ENCODE measurements at regions not wholly inside any gene's neighbourhood (a gene's known extent, or its start where the extent isn't known, plus 50 kb on each side); places are given as distances from the start of the nearest gene placed in this dataset.

DNA sequence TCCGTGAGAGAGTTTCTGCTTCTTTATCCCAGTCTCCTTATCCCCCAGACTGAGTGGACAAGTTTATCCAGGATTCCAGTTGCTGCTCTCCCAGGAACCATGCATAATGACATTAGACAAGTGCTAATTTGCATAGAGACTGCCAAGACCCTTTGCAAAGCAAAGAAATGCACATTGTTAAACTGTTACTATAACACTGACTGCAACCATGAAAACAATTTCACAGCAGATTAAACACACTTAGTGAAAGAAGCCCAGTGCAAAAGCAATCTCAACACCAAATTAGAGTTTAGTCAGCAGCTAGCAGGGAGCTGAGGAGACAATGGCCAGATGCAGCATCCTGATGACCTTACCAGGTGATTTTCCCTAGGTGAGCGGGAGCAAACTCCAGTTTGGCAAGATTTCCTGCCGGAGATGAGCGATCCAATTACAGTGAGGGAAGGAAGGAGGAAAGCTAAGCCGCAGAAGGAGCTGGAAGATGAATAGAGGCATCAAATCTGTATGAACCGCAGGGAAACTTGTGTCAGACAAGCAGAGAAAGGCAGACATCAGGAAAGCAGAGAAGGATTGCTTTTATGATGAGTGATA is 273.8 kb upstream of the B3GAT1 start (continued):
- TF ChIP-seq KAT7 (CRISPR knock-in tag; IDR thresholded peaks at IDR 0.05; ENCODE audit: borderline replicate concordance): no peak
- no peak for TF ChIP-seq NFYB (CRISPR knock-in tag; conservative IDR thresholded peaks at IDR 0.05; ENCODE audit: low read depth)
- TF ChIP-seq, protein P1, sequence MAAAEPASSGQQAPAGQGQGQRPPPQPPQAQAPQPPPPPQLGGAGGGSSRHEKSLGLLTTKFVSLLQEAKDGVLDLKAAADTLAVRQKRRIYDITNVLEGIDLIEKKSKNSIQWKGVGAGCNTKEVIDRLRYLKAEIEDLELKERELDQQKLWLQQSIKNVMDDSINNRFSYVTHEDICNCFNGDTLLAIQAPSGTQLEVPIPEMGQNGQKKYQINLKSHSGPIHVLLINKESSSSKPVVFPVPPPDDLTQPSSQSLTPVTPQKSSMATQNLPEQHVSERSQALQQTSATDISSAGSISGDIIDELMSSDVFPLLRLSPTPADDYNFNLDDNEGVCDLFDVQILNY (CRISPR knock-in tag; IDR thresholded peaks at IDR 0.05): no peak
- no peak for TF ChIP-seq ZNF423 (CRISPR knock-in tag; IDR thresholded peaks at IDR 0.05)
- TF ChIP-seq, protein P2, sequence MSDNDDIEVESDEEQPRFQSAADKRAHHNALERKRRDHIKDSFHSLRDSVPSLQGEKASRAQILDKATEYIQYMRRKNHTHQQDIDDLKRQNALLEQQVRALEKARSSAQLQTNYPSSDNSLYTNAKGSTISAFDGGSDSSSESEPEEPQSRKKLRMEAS (CRISPR knock-in tag; IDR thresholded peaks at IDR 0.05): no peak
- TF ChIP-seq OVOL2 (CRISPR knock-in tag; IDR thresholded peaks at IDR 0.05; ENCODE audit: borderline replicate concordance): no peak
- TF ChIP-seq, protein P3, sequence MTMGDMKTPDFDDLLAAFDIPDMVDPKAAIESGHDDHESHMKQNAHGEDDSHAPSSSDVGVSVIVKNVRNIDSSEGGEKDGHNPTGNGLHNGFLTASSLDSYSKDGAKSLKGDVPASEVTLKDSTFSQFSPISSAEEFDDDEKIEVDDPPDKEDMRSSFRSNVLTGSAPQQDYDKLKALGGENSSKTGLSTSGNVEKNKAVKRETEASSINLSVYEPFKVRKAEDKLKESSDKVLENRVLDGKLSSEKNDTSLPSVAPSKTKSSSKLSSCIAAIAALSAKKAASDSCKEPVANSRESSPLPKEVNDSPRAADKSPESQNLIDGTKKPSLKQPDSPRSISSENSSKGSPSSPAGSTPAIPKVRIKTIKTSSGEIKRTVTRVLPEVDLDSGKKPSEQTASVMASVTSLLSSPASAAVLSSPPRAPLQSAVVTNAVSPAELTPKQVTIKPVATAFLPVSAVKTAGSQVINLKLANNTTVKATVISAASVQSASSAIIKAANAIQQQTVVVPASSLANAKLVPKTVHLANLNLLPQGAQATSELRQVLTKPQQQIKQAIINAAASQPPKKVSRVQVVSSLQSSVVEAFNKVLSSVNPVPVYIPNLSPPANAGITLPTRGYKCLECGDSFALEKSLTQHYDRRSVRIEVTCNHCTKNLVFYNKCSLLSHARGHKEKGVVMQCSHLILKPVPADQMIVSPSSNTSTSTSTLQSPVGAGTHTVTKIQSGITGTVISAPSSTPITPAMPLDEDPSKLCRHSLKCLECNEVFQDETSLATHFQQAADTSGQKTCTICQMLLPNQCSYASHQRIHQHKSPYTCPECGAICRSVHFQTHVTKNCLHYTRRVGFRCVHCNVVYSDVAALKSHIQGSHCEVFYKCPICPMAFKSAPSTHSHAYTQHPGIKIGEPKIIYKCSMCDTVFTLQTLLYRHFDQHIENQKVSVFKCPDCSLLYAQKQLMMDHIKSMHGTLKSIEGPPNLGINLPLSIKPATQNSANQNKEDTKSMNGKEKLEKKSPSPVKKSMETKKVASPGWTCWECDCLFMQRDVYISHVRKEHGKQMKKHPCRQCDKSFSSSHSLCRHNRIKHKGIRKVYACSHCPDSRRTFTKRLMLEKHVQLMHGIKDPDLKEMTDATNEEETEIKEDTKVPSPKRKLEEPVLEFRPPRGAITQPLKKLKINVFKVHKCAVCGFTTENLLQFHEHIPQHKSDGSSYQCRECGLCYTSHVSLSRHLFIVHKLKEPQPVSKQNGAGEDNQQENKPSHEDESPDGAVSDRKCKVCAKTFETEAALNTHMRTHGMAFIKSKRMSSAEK (CRISPR knock-in tag; IDR thresholded peaks at IDR 0.05; ENCODE audit: borderline replicate concordance): no peak
- TF ChIP-seq, protein P4, sequence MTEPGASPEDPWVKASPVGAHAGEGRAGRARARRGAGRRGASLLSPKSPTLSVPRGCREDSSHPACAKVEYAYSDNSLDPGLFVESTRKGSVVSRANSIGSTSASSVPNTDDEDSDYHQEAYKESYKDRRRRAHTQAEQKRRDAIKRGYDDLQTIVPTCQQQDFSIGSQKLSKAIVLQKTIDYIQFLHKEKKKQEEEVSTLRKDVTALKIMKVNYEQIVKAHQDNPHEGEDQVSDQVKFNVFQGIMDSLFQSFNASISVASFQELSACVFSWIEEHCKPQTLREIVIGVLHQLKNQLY (CRISPR knock-in tag; IDR thresholded peaks at IDR 0.05): no peak
- TF ChIP-seq MYBL2 (CRISPR knock-in tag; IDR thresholded peaks at IDR 0.05): no peak
- no peak for TF ChIP-seq SOX15 (CRISPR knock-in tag; IDR thresholded peaks at IDR 0.05)
- TF ChIP-seq, protein P5, sequence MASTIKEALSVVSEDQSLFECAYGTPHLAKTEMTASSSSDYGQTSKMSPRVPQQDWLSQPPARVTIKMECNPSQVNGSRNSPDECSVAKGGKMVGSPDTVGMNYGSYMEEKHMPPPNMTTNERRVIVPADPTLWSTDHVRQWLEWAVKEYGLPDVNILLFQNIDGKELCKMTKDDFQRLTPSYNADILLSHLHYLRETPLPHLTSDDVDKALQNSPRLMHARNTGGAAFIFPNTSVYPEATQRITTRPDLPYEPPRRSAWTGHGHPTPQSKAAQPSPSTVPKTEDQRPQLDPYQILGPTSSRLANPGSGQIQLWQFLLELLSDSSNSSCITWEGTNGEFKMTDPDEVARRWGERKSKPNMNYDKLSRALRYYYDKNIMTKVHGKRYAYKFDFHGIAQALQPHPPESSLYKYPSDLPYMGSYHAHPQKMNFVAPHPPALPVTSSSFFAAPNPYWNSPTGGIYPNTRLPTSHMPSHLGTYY (CRISPR knock-in tag; IDR thresholded peaks at IDR 0.05): no peak
- no peak for TF ChIP-seq SMAD4 (CRISPR knock-in tag; IDR thresholded peaks at IDR 0.05)

DNA sequence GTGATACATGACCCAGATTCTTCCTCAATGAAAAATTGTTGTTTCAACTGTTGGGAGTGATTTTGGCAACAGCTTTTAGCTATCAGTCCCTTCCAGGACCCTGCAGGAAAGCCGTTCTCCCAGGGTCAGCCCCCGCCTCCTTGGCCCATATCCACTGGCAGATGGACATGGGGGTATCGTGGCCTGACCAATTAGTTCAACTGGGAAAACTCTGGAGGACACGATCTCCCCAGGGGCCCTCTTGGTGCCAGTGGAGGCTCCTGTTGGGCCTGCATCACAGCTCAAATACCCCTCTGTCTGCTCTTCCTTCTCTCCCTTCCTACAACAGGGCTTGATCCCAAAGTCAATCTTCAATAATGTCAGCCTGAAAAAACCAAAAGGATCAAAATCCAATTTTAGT is 272.5 kb upstream of the B3GAT1 start:
- POLR2A ChIA-PET: no interaction called here
- Mint-ChIP-seq H3K4me1 (no peaks in the 10 kb centered on the region), H3K4me3 (no peak overlapping the region), H3K27ac (no peak overlapping the region), H3K9me3 (no peaks in the 10 kb centered on the region), H3K27me3 (ENCODE audit: low read depth) (no peaks in the 10 kb centered on the region; the same call in 1 of the 2 replicates), H3K36me3 (no peaks in the 10 kb centered on the region)
- no peak for DNase-seq (ENCODE audit: low spot score)
- ATAC-seq: no peak
- CTCF ChIA-PET: no interaction called here
- TF ChIP-seq, protein P6, sequence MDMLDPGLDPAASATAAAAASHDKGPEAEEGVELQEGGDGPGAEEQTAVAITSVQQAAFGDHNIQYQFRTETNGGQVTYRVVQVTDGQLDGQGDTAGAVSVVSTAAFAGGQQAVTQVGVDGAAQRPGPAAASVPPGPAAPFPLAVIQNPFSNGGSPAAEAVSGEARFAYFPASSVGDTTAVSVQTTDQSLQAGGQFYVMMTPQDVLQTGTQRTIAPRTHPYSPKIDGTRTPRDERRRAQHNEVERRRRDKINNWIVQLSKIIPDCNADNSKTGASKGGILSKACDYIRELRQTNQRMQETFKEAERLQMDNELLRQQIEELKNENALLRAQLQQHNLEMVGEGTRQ (CRISPR knock-in tag; IDR thresholded peaks at IDR 0.05): no peak
- no peak for TF ChIP-seq ZNF671 (CRISPR knock-in tag; IDR thresholded peaks at IDR 0.05)
- TF ChIP-seq NFE2L1 (CRISPR knock-in tag; IDR thresholded peaks at IDR 0.05): no peak
- no peak for TF ChIP-seq ZNF423 (CRISPR knock-in tag; IDR thresholded peaks at IDR 0.05)
- TF ChIP-seq, protein P7, sequence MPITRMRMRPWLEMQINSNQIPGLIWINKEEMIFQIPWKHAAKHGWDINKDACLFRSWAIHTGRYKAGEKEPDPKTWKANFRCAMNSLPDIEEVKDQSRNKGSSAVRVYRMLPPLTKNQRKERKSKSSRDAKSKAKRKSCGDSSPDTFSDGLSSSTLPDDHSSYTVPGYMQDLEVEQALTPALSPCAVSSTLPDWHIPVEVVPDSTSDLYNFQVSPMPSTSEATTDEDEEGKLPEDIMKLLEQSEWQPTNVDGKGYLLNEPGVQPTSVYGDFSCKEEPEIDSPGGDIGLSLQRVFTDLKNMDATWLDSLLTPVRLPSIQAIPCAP (CRISPR knock-in tag; IDR thresholded peaks at IDR 0.05): no peak
- TF ChIP-seq, protein P8, sequence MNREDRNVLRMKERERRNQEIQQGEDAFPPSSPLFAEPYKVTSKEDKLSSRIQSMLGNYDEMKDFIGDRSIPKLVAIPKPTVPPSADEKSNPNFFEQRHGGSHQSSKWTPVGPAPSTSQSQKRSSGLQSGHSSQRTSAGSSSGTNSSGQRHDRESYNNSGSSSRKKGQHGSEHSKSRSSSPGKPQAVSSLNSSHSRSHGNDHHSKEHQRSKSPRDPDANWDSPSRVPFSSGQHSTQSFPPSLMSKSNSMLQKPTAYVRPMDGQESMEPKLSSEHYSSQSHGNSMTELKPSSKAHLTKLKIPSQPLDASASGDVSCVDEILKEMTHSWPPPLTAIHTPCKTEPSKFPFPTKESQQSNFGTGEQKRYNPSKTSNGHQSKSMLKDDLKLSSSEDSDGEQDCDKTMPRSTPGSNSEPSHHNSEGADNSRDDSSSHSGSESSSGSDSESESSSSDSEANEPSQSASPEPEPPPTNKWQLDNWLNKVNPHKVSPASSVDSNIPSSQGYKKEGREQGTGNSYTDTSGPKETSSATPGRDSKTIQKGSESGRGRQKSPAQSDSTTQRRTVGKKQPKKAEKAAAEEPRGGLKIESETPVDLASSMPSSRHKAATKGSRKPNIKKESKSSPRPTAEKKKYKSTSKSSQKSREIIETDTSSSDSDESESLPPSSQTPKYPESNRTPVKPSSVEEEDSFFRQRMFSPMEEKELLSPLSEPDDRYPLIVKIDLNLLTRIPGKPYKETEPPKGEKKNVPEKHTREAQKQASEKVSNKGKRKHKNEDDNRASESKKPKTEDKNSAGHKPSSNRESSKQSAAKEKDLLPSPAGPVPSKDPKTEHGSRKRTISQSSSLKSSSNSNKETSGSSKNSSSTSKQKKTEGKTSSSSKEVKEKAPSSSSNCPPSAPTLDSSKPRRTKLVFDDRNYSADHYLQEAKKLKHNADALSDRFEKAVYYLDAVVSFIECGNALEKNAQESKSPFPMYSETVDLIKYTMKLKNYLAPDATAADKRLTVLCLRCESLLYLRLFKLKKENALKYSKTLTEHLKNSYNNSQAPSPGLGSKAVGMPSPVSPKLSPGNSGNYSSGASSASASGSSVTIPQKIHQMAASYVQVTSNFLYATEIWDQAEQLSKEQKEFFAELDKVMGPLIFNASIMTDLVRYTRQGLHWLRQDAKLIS (CRISPR knock-in tag; IDR thresholded peaks at IDR 0.05; ENCODE audit: borderline replicate concordance): no peak
- TF ChIP-seq, protein P9, sequence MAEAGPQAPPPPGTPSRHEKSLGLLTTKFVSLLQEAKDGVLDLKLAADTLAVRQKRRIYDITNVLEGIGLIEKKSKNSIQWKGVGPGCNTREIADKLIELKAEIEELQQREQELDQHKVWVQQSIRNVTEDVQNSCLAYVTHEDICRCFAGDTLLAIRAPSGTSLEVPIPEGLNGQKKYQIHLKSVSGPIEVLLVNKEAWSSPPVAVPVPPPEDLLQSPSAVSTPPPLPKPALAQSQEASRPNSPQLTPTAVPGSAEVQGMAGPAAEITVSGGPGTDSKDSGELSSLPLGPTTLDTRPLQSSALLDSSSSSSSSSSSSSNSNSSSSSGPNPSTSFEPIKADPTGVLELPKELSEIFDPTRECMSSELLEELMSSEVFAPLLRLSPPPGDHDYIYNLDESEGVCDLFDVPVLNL (CRISPR knock-in tag; IDR thresholded peaks at IDR 0.05; ENCODE audit: borderline replicate concordance, low read depth): no peak
- TF ChIP-seq ELF4 (CRISPR knock-in tag; IDR thresholded peaks at IDR 0.05; ENCODE audit: low read depth): no peak
- no peak for TF ChIP-seq RELA (CRISPR knock-in tag; IDR thresholded peaks at IDR 0.05; ENCODE audit: borderline replicate concordance)

Measured in WTC11 (cell line).